ENCODE measurements at regions not wholly inside any gene's neighbourhood (a gene's known extent, or its start where the extent isn't known, plus 50 kb on each side); places are given as distances from the start of the nearest gene placed in this dataset.

- Histone ChIP-seq H3K4me3 (no peak overlapping the region), H3K4me1 (peaks cover 0 to 8% of the 10 kb centered on the region in 2 donors), H3K36me3 (no peaks in the 10 kb centered on the region), H3K9me3 (no peaks in the 10 kb centered on the region), H3K27ac (no peak overlapping the region), H3K27me3 (no peaks in the 10 kb centered on the region)
- in situ Hi-C loops (cut with MboI; ENCODE audit: low sequenced_read_pairs in 4 of 4) (no loop called here), intact Hi-C loops (cut with DNase I; ENCODE audit: low total_unique reads) (no loop called here)
- TF ChIP-seq CTCF (IDR thresholded peaks at IDR 0.05 in 4 of 5, conservative IDR thresholded peaks at IDR 0.05 in 1 of 5) (no peak), POLR2A (IDR thresholded peaks at IDR 0.05) (no peak)
- no peak for DNase-seq
- no peak for ATAC-seq
Measured at GRCh38 chr7:68684996-68685395, 913.3 kb upstream of the AUTS2 start.

- H3K27me3 ChIP-seq: no peaks in the 10 kb centered on the region
- ATAC-seq: no peak
- H3K4me3 ChIP-seq: no peak overlapping the region
- H3K27ac ChIP-seq: no peak overlapping the region
- no peak for DNase-seq
- H3K36me3 ChIP-seq: no peaks in the 10 kb centered on the region
- H3K4me1 ChIP-seq: peaks cover 0 to 12% of the 10 kb centered on the region in 2 donors
- in situ Hi-C loops (cut with MboI; ENCODE audit: low sequenced_read_pairs in 4 of 4) (no loop called here), intact Hi-C loops (cut with DNase I; ENCODE audit: low total_unique reads) (no loop called here)
- no peak for TF ChIP-seq CTCF (IDR thresholded peaks at IDR 0.05 in 4 of 5, conservative IDR thresholded peaks at IDR 0.05 in 1 of 5)
- TF ChIP-seq POLR2A (IDR thresholded peaks at IDR 0.05): no peak
- H3K9me3 ChIP-seq: no peaks in the 10 kb centered on the region
Measured at GRCh38 chr7:68688416-68689086, 909.7 kb upstream of the AUTS2 start.

- H3K4me3 ChIP-seq: no peak overlapping the region
- no peaks in the 10 kb centered on the region for H3K27me3 ChIP-seq
- ATAC-seq: no peak
- DNase-seq: no peak
- H3K4me1 ChIP-seq: peaks cover 0 to 12% of the 10 kb centered on the region in 2 donors
- intact Hi-C loops (cut with DNase I; ENCODE audit: low total_unique reads) (no loop called here), in situ Hi-C loops (cut with MboI; ENCODE audit: low sequenced_read_pairs in 4 of 4) (no loop called here)
- no peak overlapping the region for H3K27ac ChIP-seq
- TF ChIP-seq POLR2A (IDR thresholded peaks at IDR 0.05) (no peak), CTCF (IDR thresholded peaks at IDR 0.05 in 4 of 5, conservative IDR thresholded peaks at IDR 0.05 in 1 of 5) (no peak)
- H3K36me3 ChIP-seq: no peaks in the 10 kb centered on the region
- H3K9me3 ChIP-seq: no peaks in the 10 kb centered on the region
Measured at GRCh38 chr7:68689087-68689433, 909.2 kb upstream of the AUTS2 start.

- in situ Hi-C loops (cut with MboI; ENCODE audit: low sequenced_read_pairs in 4 of 4): no loop called here
- H3K27me3 ChIP-seq: no peaks in the 10 kb centered on the region
- no peaks in the 10 kb centered on the region for H3K9me3 ChIP-seq
- peaks cover 0 to 12% of the 10 kb centered on the region in 2 donors for H3K4me1 ChIP-seq
- DNase-seq (peak; percentile 61 to 69), ATAC-seq (peak; percentile 94 to 98)
- no peaks in the 10 kb centered on the region for H3K36me3 ChIP-seq
- H3K4me3 ChIP-seq: no peak overlapping the region
- intact Hi-C loops (cut with DNase I; ENCODE audit: low total_unique reads): no loop called here
- H3K27ac ChIP-seq: peak overlapping the region in 2 of 4 donors; percentile 2 to 81
- TF ChIP-seq CTCF (IDR thresholded peaks at IDR 0.05 in 4 of 5, conservative IDR thresholded peaks at IDR 0.05 in 1 of 5) (no peak), POLR2A (IDR thresholded peaks at IDR 0.05) (no peak)
Measured at GRCh38 chr7:68691261-68692216, 906.7 kb upstream of the AUTS2 start.

Measured in gastrocnemius medialis (tissue), 4 donors.